ENCODE measurements at regions not wholly inside any gene's neighbourhood (a gene's known extent, or its start where the extent isn't known, plus 50 kb on each side); places are given as distances from the start of the nearest gene placed in this dataset.

- TF ChIP-seq CTCF (IDR thresholded peaks at IDR 0.05) = no peak
Observed at GRCh38 chr13:78299832-78300623, 303.3 kb downstream of the POU4F1 start.

- TF ChIP-seq CTCF (IDR thresholded peaks at IDR 0.05) = no peak
Observed at GRCh38 chr13:78298657-78299056, 304.7 kb downstream of the POU4F1 start.

GRCh38 chr13:78286748-78287147, 316.6 kb downstream of the POU4F1 start:
- no peak for TF ChIP-seq CTCF (IDR thresholded peaks at IDR 0.05)

- TF ChIP-seq CTCF (IDR thresholded peaks at IDR 0.05) = no peak
Observed at GRCh38 chr13:78265098-78265497, 338.3 kb downstream of the POU4F1 start.

- no peak for TF ChIP-seq CTCF (IDR thresholded peaks at IDR 0.05)
Observed at GRCh38 chr13:78258304-78258703, 339.7 kb upstream of the EDNRB start.

- TF ChIP-seq CTCF (IDR thresholded peaks at IDR 0.05) = no peak
Observed at GRCh38 chr13:78256484-78256883, 337.9 kb upstream of the EDNRB start.

GRCh38 chr13:78254113-78254512, 335.5 kb upstream of the EDNRB start:
- TF ChIP-seq CTCF (IDR thresholded peaks at IDR 0.05) = no peak

GRCh38 chr13:78247362-78247761, 328.7 kb upstream of the EDNRB start:
- no peak for TF ChIP-seq CTCF (IDR thresholded peaks at IDR 0.05)

Measured in LNCAP (cell line).